ENCODE measurements at regions not wholly inside any gene's neighbourhood (a gene's known extent, or its start where the extent isn't known, plus 50 kb on each side); places are given as distances from the start of the nearest gene placed in this dataset.

- no peak for TF ChIP-seq CTCF (IDR thresholded peaks at IDR 0.05)
- TF ChIP-seq POLR2A (IDR thresholded peaks at IDR 0.05) = no peak
Measured at GRCh38 chr5:86756839-86757238, 139.1 kb downstream of the COX7C start.

Measured in lower leg skin (tissue), 3 donors.